PFSK-1 (cell line): ENCODE measurements at regions not wholly inside any gene's neighbourhood (a gene's known extent, or its start where the extent isn't known, plus 50 kb on each side); places are given as distances from the start of the nearest gene placed in this dataset.

Experiments used
- REST ChIP-seq, 2 experiments: IDR thresholded peaks; 2 replicates each; pipeline versions ENCODE4 v1.6.1 to v1.8.0; 2011 to 2012; ENCODE audit warnings: low read depth in 2 of 2, low read length in 2 of 2, control low read depth in 1 of 2, inconsistent platforms in 1 of 2, mild to moderate bottlenecking in 1 of 2, moderate library complexity in 1 of 2; ENCODE audit not compliant: insufficient read depth in 1 of 2
- SIN3A ChIP-seq: IDR thresholded peaks from 2 replicates; pipeline ENCODE4 v1.6.1; 2012; ENCODE audit warnings: mild to moderate bottlenecking, low read length, moderate library complexity, borderline replicate concordance; ENCODE audit not compliant: insufficient read depth

GRCh38 chr11:79922641-79923040 is 481.8 kb upstream of the TENM4 start:
- no peak for TF ChIP-seq SIN3A
- no peak for TF ChIP-seq REST (IDR thresholded peaks at IDR 0.05; ENCODE audit: insufficient read depth in 1 of 2, low read depth in 2 of 2, low read length in 2 of 2)
